ENCODE measurements at regions not wholly inside any gene's neighbourhood (a gene's known extent, or its start where the extent isn't known, plus 50 kb on each side); places are given as distances from the start of the nearest gene placed in this dataset.

DNA sequence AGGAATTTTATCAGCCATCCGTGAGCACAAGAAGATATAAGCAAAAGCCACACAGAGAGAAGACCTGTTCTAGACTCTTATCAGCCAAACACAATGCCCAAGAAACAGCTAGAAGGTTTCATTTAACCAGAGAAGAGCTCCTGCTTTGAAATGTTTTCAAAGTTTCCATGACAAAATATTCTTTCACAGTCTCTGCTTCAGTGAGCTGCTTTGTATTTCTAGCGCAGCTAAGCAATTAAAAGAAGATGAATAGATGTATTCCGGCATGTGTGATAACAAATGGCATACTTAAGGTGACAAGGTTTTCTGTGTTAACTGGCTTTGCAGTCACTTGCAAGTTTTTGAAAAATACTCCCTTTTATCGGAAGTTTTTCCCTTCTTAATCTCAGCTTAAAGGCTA is 78.9 kb upstream of the NXPH1 start:
- TF ChIP-seq, protein P1, sequence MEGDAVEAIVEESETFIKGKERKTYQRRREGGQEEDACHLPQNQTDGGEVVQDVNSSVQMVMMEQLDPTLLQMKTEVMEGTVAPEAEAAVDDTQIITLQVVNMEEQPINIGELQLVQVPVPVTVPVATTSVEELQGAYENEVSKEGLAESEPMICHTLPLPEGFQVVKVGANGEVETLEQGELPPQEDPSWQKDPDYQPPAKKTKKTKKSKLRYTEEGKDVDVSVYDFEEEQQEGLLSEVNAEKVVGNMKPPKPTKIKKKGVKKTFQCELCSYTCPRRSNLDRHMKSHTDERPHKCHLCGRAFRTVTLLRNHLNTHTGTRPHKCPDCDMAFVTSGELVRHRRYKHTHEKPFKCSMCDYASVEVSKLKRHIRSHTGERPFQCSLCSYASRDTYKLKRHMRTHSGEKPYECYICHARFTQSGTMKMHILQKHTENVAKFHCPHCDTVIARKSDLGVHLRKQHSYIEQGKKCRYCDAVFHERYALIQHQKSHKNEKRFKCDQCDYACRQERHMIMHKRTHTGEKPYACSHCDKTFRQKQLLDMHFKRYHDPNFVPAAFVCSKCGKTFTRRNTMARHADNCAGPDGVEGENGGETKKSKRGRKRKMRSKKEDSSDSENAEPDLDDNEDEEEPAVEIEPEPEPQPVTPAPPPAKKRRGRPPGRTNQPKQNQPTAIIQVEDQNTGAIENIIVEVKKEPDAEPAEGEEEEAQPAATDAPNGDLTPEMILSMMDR (IDR thresholded peaks at IDR 0.05; ENCODE audit: insufficient read depth, low read length, poor library complexity, severe bottlenecking): no peak
- no peak for TF ChIP-seq EZH2phosphoT487 (conservative IDR thresholded peaks at IDR 0.05; ENCODE audit: low read length)
